HG02870 (cell line): ENCODE measurements at regions not wholly inside any gene's neighbourhood (a gene's known extent, or its start where the extent isn't known, plus 50 kb on each side); places are given as distances from the start of the nearest gene placed in this dataset.
"Not testable (repeated sequence)": the region's sequence is repeated elsewhere in the genome, so short reads cannot be mapped to it uniquely, and the experiment has no call there.

Experiments
- ATAC-seq: cut with Tn5 transposase; IDR thresholded peaks from one replicate; pipeline ENCODE4 v1.9.1; 2021; ENCODE audit warnings: mild to moderate bottlenecking, moderate library complexity; ENCODE audit not compliant: unreplicated experiment

GRCh38 chr17:13784434-13785095, 182.8 kb upstream of the HS3ST3A1 start:
- no peak for ATAC-seq

DNA sequence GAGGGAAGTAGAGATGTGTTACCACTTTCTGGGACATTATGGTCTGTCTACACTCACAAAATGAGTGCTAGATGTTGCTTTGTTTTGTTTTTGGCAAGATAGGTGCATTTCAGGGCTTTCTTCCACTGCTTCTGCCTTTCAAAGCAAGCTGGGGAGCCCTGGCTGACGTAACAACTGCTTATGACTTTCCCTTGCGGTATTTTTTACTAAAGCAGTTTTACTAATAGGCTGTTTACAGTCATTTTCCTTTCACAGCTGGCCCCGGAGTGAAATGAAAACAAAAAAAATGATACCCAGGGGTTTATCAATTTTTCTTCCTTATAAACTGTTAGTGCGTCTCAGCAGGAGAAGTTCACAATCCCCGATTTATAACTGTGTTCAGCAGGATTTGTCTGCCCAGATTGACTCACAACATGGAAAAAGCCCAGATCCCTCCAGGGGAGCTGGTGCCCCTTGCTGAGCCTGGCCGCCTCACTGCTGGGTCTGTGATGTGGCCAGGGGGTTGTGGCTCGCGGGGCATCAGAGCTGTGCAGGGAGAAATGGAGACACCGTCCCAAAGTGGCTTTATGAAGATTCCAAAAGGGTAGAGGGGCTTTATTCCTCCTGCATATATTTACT, 184.4 kb upstream of the HS3ST3A1 start:
- ATAC-seq = no peak

GRCh38 chr17:13787636-13788035, 185.9 kb upstream of the HS3ST3A1 start:
- ATAC-seq = no peak

GRCh38 chr17:13788385-13788784, 186.7 kb upstream of the HS3ST3A1 start:
- ATAC-seq = no peak

- ATAC-seq = no peak
These were observed 190.6 kb upstream of the HS3ST3A1 start for GRCh38 chr17:13792314-13792713.

DNA sequence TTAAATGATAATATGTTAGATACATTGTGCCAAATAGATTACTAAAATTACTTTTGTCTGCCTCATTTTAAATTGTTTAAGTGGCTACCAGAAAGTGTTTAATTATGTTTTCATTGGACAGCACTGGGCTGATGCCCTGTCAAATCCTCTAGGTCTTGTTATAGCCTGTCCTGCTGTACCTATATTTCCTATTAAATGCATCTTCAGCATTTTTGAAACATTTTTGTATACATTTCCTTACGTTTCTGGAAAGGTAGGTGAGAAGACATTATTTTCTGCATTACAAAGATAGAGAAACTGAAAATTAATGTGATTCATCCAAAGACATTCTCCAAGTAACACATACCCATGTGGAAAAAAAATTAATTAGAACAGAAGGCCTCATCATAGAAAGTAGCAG, 192.2 kb upstream of the HS3ST3A1 start:
- no peak for ATAC-seq

DNA sequence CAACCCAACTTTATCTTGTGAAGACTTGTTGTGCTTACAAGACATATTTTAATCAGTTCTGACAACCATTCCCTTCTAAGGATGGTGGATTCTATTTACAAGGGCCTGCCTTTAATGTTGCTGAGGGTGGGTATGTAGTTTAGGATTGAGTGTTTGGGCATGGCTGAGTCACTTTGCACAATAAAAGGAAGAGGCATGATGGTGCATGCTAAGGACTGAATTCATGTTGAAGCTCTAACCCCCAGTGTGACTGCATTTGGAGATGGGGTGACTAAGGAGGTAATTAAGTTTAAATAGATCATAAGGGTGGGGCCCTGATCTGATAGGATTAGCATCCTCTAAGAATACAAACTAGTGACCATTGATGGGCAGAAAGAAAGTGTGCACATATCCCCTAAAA, 196.1 kb upstream of the HS3ST3A1 start:
- no peak for ATAC-seq

- ATAC-seq = no peak
These were observed 204.4 kb upstream of the HS3ST3A1 start for GRCh38 chr17:13806092-13806491.

- ATAC-seq = no peak
These were observed 205.4 kb upstream of the HS3ST3A1 start for GRCh38 chr17:13807103-13807502.

- ATAC-seq = no peak
These were observed 210.6 kb upstream of the HS3ST3A1 start for GRCh38 chr17:13812350-13812749.

GRCh38 chr17:13813347-13814240, 211.9 kb upstream of the HS3ST3A1 start:
- ATAC-seq = no peak

GRCh38 chr17:13822700-13823099, 221.0 kb upstream of the HS3ST3A1 start:
- no peak for ATAC-seq

- ATAC-seq = no peak
These were observed 223.9 kb upstream of the HS3ST3A1 start for GRCh38 chr17:13825526-13826040.

- no peak for ATAC-seq
These were observed 225.4 kb upstream of the HS3ST3A1 start for GRCh38 chr17:13827118-13827517.

- ATAC-seq = no peak
These were observed 232.2 kb upstream of the HS3ST3A1 start for GRCh38 chr17:13833921-13834320.

DNA sequence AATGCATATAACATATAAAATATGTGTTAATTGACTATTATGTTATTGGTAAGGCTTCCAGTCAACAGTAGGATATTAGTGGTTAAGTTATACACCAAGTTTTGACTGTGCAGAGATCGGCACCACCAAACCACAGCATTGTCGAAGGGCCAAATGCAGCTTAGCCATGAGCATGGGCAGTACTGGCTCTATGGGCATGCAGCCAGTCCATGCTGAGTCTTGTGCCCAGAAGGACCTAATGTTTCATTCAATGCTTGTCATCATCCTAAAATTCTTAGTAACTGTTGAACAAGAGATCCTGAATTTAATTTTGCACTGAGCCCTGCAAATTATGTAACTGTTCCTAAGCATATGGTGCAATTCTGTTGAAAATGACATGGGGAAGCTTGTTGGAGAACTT, 233.4 kb upstream of the HS3ST3A1 start:
- no peak for ATAC-seq

DNA sequence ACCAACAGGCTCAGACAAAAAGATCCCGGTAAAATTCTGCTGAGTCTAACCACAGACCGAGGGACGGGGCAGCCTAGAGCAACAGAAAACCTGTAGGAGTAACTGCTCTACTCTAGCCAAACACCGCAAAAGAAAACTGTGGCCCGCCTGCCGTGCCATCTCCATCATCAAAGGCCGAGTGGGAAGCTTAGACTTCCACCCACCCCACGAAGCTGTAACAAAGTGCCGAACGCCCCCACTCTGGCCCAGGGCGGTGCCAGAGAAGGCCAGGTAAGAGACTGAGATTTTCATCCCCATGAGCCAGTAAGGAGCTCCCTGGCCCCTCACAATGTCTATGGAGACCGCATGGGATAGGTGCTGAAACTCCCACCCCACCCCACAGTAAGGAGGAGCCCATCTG, 231.9 kb upstream of the COX10 start:
- no peak for ATAC-seq

GRCh38 chr17:13840254-13840653, 229.1 kb upstream of the COX10 start:
- ATAC-seq = no peak

- ATAC-seq = no peak
These were observed 225.3 kb upstream of the COX10 start for GRCh38 chr17:13843862-13844635.

GRCh38 chr17:13851889-13852288, 217.4 kb upstream of the COX10 start:
- no peak for ATAC-seq

DNA sequence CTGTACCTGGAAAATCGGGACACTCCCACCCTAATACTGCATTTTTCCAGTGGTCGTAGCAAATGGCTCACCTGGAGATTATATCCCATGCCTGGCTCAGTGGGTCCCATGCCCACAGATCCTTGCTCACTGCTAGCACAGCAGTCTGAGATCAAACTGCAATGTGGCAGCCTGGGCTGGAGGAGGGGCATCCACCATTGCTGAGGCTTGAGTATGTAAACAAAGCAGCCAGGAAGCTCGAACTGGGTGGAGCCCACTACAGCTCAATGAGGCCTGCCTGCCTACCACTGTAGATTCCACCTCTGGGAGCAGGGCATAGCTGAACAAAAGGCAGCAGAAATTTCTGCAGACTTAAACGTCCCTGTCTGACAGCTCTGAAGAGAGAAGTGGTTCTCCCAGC, 213.6 kb upstream of the COX10 start:
- not testable (repeated sequence) for ATAC-seq
